ENCODE measurements at regions not wholly inside any gene's neighbourhood (a gene's known extent, or its start where the extent isn't known, plus 50 kb on each side); places are given as distances from the start of the nearest gene placed in this dataset.

DNA sequence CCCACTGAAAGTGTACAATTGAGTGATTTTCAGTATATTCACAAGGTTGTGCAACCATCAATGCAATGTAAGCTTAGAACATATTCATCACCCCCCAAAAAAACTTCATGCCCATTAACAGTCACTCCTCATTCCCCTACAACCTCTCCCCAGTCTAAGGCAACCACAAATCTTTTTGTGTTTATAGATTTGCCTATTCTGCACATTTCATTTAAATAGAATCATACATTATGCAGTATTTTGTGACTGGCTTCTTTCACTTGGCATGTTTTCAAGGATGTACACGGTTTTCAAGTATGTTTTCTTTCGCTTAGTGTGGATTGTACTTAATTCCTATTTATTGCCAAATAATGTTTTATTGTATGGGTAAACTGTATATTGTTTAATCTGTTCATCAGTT lies 95.6 kb upstream of the ADRA1D start:
- TF ChIP-seq, protein P1, sequence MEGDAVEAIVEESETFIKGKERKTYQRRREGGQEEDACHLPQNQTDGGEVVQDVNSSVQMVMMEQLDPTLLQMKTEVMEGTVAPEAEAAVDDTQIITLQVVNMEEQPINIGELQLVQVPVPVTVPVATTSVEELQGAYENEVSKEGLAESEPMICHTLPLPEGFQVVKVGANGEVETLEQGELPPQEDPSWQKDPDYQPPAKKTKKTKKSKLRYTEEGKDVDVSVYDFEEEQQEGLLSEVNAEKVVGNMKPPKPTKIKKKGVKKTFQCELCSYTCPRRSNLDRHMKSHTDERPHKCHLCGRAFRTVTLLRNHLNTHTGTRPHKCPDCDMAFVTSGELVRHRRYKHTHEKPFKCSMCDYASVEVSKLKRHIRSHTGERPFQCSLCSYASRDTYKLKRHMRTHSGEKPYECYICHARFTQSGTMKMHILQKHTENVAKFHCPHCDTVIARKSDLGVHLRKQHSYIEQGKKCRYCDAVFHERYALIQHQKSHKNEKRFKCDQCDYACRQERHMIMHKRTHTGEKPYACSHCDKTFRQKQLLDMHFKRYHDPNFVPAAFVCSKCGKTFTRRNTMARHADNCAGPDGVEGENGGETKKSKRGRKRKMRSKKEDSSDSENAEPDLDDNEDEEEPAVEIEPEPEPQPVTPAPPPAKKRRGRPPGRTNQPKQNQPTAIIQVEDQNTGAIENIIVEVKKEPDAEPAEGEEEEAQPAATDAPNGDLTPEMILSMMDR (IDR thresholded peaks at IDR 0.05; ENCODE audit: borderline replicate concordance, control extremely low read depth, extremely low read depth, insufficient read depth, missing control alignments), result no peak
- no peak for DNase-seq (ENCODE audit: low spot score)
- in situ Hi-C loops (cut with MboI; ENCODE audit: low sequenced_read_pairs, unreplicated experiment), result no loop called here

DNA sequence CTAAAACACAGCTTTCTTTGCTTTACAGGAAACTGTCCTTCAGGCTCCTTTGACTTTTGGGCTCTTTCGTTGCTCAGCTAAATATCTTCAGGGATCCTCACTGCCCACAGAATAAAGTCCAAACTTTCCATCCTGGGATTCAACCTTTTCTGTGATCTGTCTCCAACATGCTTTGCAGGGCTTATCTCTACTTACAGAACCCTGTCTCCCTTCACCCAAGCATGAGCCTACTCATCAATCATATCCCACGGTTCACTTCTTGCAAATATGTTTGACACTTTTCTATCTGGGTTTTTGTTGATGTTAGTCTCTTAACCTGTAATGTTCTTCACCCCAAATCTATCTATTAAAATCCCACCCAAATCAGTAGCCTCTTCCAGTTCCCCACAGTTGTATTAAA lies 93.5 kb upstream of the ADRA1D start:
- TF ChIP-seq, protein P1 (IDR thresholded peaks at IDR 0.05; ENCODE audit: borderline replicate concordance, control extremely low read depth, extremely low read depth, insufficient read depth, missing control alignments), result no peak
- no peak for DNase-seq (ENCODE audit: low spot score)
- in situ Hi-C loops (cut with MboI; ENCODE audit: low sequenced_read_pairs, unreplicated experiment), result no loop called here

DNA sequence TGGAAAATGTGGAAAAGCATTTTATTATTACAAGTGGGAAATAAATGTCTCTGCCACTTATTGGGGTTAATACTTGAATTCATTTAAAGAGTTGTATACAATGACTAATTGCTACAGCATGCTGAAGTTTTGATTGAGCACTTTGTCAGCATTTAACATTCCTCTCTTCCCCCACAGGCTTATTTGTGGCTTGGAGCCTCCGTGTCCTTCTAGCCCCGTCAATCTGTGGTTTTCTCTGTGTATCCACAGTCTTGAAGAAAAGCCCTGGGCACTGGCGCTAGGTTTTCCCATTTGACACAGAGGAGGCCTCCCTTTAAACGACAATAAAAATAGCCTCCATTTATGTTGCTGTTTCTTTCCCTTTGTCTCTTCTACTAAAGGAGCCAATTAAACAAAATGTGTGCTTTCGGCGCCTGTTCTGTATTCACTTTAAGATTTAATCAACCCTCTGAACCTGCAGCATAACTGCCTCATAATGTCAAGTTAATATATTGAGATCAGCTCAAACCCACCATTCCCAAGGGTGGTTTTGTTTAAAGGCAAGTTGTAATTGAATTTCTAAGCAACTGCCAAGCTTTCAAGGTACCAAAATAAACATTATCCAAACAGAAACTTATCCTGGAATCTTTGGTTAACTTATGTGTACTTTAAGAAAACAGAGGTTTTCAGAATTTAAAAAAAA lies 92.9 kb upstream of the ADRA1D start:
- in situ Hi-C loops (cut with MboI; ENCODE audit: low sequenced_read_pairs, unreplicated experiment), result no loop called here
- no peak for DNase-seq (ENCODE audit: low spot score)
- TF ChIP-seq, protein P1 (IDR thresholded peaks at IDR 0.05; ENCODE audit: borderline replicate concordance, control extremely low read depth, extremely low read depth, insufficient read depth, missing control alignments), result no peak

DNA sequence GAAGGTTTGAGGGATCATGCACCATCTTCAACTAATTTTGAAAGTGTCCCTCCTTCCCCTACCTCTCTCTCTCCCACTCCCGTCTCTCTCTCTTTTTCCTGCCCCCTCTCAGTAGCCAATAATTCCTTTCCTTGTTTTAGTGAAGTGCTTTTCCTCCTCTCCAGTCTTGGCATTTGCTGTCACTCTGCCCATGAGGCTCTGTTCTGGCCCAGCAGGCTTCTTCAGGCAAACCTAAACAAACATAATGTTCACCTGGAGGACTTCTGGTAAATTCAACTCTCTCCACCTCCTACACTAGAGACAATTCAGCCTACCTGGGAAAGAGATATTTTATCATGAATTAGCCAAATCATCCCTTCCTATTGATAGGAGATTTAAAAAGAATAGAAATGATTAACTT lies 86.6 kb upstream of the ADRA1D start:
- in situ Hi-C loops (cut with MboI; ENCODE audit: low sequenced_read_pairs, unreplicated experiment), result no loop called here
- TF ChIP-seq, protein P1 (IDR thresholded peaks at IDR 0.05; ENCODE audit: borderline replicate concordance, control extremely low read depth, extremely low read depth, insufficient read depth, missing control alignments), result no peak
- no peak for DNase-seq (ENCODE audit: low spot score)

DNA sequence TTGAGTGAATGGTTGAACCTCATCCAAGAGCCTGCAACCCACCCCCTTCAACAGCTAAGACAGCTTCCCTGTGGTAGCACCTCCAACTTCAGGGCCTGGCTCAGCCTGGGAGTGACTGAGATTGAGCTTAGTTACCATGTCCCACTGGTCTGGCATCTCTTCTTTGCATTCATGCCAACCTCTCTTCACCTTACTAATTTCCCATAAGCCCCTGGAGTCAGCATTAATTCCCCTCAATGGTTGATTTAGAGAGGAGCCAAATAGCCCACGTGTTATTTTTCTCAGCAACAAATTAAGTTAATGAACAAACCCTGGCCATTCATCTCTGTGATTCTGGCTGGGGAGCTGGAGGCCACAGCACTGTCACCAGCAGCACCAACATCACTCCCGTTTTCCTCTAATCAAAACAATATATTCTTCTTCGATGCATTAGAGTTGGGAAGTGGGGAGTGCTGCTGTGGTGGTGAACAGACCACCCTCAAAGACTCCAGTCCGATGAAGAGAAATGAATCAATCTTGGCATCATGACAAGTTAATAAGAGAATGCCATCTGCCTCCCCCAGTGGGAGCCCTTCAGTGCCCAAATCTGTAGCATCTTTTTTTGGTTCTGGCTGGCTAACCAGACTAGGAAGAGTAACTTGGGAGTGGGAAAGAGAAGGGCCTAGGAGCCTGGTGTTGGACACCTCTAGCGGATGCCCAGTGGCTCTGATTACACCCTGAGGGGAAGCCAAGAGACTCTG lies 83.2 kb upstream of the ADRA1D start:
- DNase-seq (ENCODE audit: low spot score), result no peak
- in situ Hi-C loops (cut with MboI; ENCODE audit: low sequenced_read_pairs, unreplicated experiment), result no loop called here
- TF ChIP-seq, protein P1 (IDR thresholded peaks at IDR 0.05; ENCODE audit: borderline replicate concordance, control extremely low read depth, extremely low read depth, insufficient read depth, missing control alignments), result no peak

DNA sequence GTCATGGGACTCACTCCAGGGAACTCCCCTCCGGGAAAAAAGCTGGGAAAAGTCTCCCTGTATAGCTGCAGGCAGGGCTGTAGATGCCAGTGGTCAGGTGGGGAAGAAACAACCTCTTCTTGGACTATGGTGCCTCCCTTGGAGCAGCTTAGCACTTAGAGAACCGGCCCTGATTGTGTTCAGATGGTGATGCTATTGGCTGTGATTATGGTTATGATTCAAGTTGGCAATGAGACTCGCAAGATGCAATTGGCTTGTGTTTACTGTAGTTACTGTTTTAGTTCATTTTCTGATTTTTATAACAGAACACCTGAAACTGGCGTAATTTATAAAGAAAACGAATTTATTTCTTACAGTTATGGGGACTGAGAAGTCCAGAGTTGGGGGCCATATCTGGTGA lies 80.9 kb upstream of the ADRA1D start:
- no peak for DNase-seq (ENCODE audit: low spot score)
- in situ Hi-C loops (cut with MboI; ENCODE audit: low sequenced_read_pairs, unreplicated experiment), result no loop called here
- TF ChIP-seq, protein P1 (IDR thresholded peaks at IDR 0.05; ENCODE audit: borderline replicate concordance, control extremely low read depth, extremely low read depth, insufficient read depth, missing control alignments), result no peak

All from GM13976 (cell line).